Liver (tissue), 8 donors: ENCODE measurements at regions not wholly inside any gene's neighbourhood (a gene's known extent, or its start where the extent isn't known, plus 50 kb on each side); places are given as distances from the start of the nearest gene placed in this dataset.

ENCODE experiments used
- DNase-seq: peaks from one replicate; pipeline ENCODE4 v3.0.0-alpha.2; 2017; ENCODE audit warnings: low spot score
- H3K27ac ChIP-seq, 2 donors: one replicate each; pipeline ENCODE4 v1.7.0; 2013; ENCODE audit warnings: inconsistent platforms in 2 of 2, low read length in 2 of 2, control low read depth in 1 of 2, low read depth in 1 of 2, mild to moderate bottlenecking in 1 of 2
- H3K27me3 ChIP-seq, 4 donors: one replicate each; pipeline versions ENCODE4 v1.6.1 to v1.7.0; 2013; ENCODE audit warnings: low read length in 3 of 4, inconsistent platforms in 1 of 4, mild to moderate bottlenecking in 1 of 4, moderate library complexity in 1 of 4; ENCODE audit not compliant: control insufficient read depth in 4 of 4, insufficient read depth in 4 of 4
- H3K36me3 ChIP-seq, 4 donors: one replicate each; pipeline versions ENCODE4 v1.6.1 to v1.7.0; 2013; ENCODE audit warnings: low read length in 3 of 4, mild to moderate bottlenecking in 3 of 4, low read depth in 1 of 4, moderate library complexity in 1 of 4; ENCODE audit not compliant: control insufficient read depth in 4 of 4, insufficient read depth in 3 of 4
- H3K4me1 ChIP-seq, 4 donors: one replicate each; pipeline versions ENCODE4 v1.6.1 to v1.7.0; 2013; ENCODE audit warnings: low read length in 3 of 4, mild to moderate bottlenecking in 3 of 4, moderate library complexity in 1 of 4; ENCODE audit not compliant: control insufficient read depth in 4 of 4, insufficient read depth in 4 of 4
- H3K4me3 ChIP-seq, 3 donors: one replicate each; pipeline versions ENCODE4 v1.6.1 to v1.7.0; 2013; ENCODE audit warnings: low read length in 3 of 3, control low read depth in 1 of 3, low read depth in 1 of 3, mild to moderate bottlenecking in 1 of 3
- H3K9ac ChIP-seq, 2 donors: one replicate each; pipeline ENCODE4 v1.7.0; 2013; ENCODE audit warnings: low read length in 2 of 2, mild to moderate bottlenecking in 2 of 2, moderate library complexity in 2 of 2, control low read depth in 1 of 2, low read depth in 1 of 2
- H3K9me3 ChIP-seq, 4 donors: one replicate each; pipeline versions ENCODE4 v1.6.1 to v1.7.0; 2013; ENCODE audit warnings: low read length in 3 of 4; ENCODE audit not compliant: control insufficient read depth in 4 of 4
- ATF3 ChIP-seq: IDR thresholded peaks from 2 replicates; pipeline ENCODE4 v1.6.1; 2016; ENCODE audit warnings: antibody characterized with exemption
- CTCF ChIP-seq: fragments of 150-350 bp; IDR thresholded peaks from 2 replicates; pipeline ENCODE4 v1.5.1; 2017; ENCODE audit warnings: improper control_type of control experiment, low read depth, low read length; ENCODE audit not compliant: missing input control
- EGR1 ChIP-seq, 2 donors: IDR thresholded peaks; 2 replicates each; pipeline ENCODE4 v1.6.1; 2016 to 2018; ENCODE audit warnings: antibody characterized with exemption in 2 of 2, low read depth in 2 of 2
- FOXA1 ChIP-seq: IDR thresholded peaks from 2 replicates; pipeline ENCODE4 v1.6.1; 2016; ENCODE audit warnings: antibody characterized with exemption
- FOXA2 ChIP-seq: IDR thresholded peaks from 2 replicates; pipeline ENCODE4 v1.6.1; 2016; ENCODE audit warnings: antibody characterized with exemption
- GABPA ChIP-seq, 2 donors: IDR thresholded peaks in 1 of 2; conservative IDR thresholded peaks in 1 of 2; 2 replicates each; pipeline ENCODE4 v1.6.1; 2016; ENCODE audit warnings: antibody characterized with exemption in 2 of 2, mild to moderate bottlenecking in 1 of 2, moderate library complexity in 1 of 2
- HNF4A ChIP-seq, 2 donors: conservative IDR thresholded peaks; 2 replicates each; pipeline ENCODE4 v1.6.1; 2016; ENCODE audit warnings: antibody characterized with exemption in 2 of 2, mild to moderate bottlenecking in 2 of 2
- JUND ChIP-seq, 2 donors: IDR thresholded peaks; 2 replicates each; pipeline ENCODE4 v1.6.1; 2016; ENCODE audit warnings: antibody characterized with exemption in 2 of 2
- MAX ChIP-seq: IDR thresholded peaks from 2 replicates; pipeline ENCODE4 v1.6.1; 2016; ENCODE audit warnings: antibody characterized with exemption
- NR2F2 ChIP-seq: IDR thresholded peaks from 2 replicates; pipeline ENCODE4 v1.6.1; 2016; ENCODE audit warnings: antibody characterized with exemption
- RAD21 ChIP-seq, 2 donors: IDR thresholded peaks; 2 replicates each; pipeline ENCODE4 v1.6.1; 2016; ENCODE audit warnings: antibody characterized with exemption in 2 of 2, mild to moderate bottlenecking in 2 of 2
- RXRA ChIP-seq, 2 donors: IDR thresholded peaks; 2 replicates each; pipeline ENCODE4 v1.6.1; 2017 to 2018; ENCODE audit warnings: antibody characterized with exemption in 2 of 2, mild to moderate bottlenecking in 1 of 2
- SP1 ChIP-seq: IDR thresholded peaks from 2 replicates; pipeline ENCODE4 v1.6.1; 2018; ENCODE audit warnings: antibody characterized with exemption, mild to moderate bottlenecking
- TAF1 ChIP-seq: conservative IDR thresholded peaks from 2 replicates; pipeline ENCODE4 v1.6.1; 2016; ENCODE audit warnings: antibody characterized with exemption, mild to moderate bottlenecking
- ZBTB33 ChIP-seq: IDR thresholded peaks from 2 replicates; pipeline ENCODE4 v1.6.1; 2016; ENCODE audit warnings: antibody characterized with exemption
- WGBS: extraction: QIAGEN DNeasy Blood & Tissue Kit; methylation state at CpG from one replicate; pipeline ENCODE4 v1.1.7; 2013; 5-methylcytosine and 5-hydroxymethylcytosine counted together
- donor health status: healthy.
- donor health status: healthy.
- donor health status: healthy.
- donor health status: healthy.
- donor health status: healthy.

- TF ChIP-seq TAF1: no peak
- Histone ChIP-seq H3K27ac (no peak overlapping the region), H3K9me3 (peaks cover 0 to 1% (median 0%) of the 10 kb centered on the region in 4 donors), H3K36me3 (no peaks in the 10 kb centered on the region), H3K9ac (no peak overlapping the region), H3K4me3 (no peak overlapping the region), H3K4me1 (no peaks in the 10 kb centered on the region), H3K27me3 (peaks cover 0 to 2% (median 0%) of the 10 kb centered on the region in 4 donors)
- no peak for DNase-seq
- WGBS: 70% methylated on average over 2 of the region's 2 CpGs
Measured at GRCh38 chr7:84337429-84337828, 142.8 kb upstream of the SEMA3A start.

GRCh38 chr7:84336766-84337165, 142.2 kb upstream of the SEMA3A start:
- no peak for DNase-seq
- H3K9ac ChIP-seq: no peak overlapping the region

GRCh38 chr7:84336303-84336702, 141.7 kb upstream of the SEMA3A start:
- 51% methylated on average over 2 of the region's 2 CpGs for WGBS
- Histone ChIP-seq H3K27me3 (peaks cover 0 to 2% (median 0%) of the 10 kb centered on the region in 4 donors), H3K27ac (no peak overlapping the region)

More at GRCh38 chr7:84336766-84337165, 142.2 kb upstream of the SEMA3A start:
- no peaks in the 10 kb centered on the region for H3K36me3 ChIP-seq
- TF ChIP-seq ATF3: no peak
- no peak for TF ChIP-seq JUND (IDR thresholded peaks at IDR 0.05)
- TF ChIP-seq HNF4A (conservative IDR thresholded peaks at IDR 0.05): no peak
- TF ChIP-seq RAD21 (IDR thresholded peaks at IDR 0.05): no peak
- no peak for TF ChIP-seq MAX
- no peak for TF ChIP-seq EGR1 (IDR thresholded peaks at IDR 0.05; ENCODE audit: low read depth in 2 of 2)
- TF ChIP-seq FOXA1: no peak
- no peak for TF ChIP-seq NR2F2
- no peak for TF ChIP-seq RXRA (IDR thresholded peaks at IDR 0.05)
- H3K4me3 ChIP-seq: no peak overlapping the region
- H3K9me3 ChIP-seq: peaks cover 0 to 1% (median 0%) of the 10 kb centered on the region in 4 donors
- no peak overlapping the region for H3K27ac ChIP-seq
- H3K4me1 ChIP-seq: no peaks in the 10 kb centered on the region
- peaks cover 0 to 2% (median 0%) of the 10 kb centered on the region in 4 donors for H3K27me3 ChIP-seq
- 80% methylated on average over 1 of the region's 1 CpG for WGBS

More at GRCh38 chr7:84336303-84336702, 141.7 kb upstream of the SEMA3A start:
- Histone ChIP-seq H3K9ac (no peak overlapping the region), H3K36me3 (no peaks in the 10 kb centered on the region), H3K4me3 (no peak overlapping the region), H3K4me1 (no peaks in the 10 kb centered on the region), H3K9me3 (peaks cover 0 to 1% (median 0%) of the 10 kb centered on the region in 4 donors)
- DNase-seq: no peak
- TF ChIP-seq FOXA1 (no peak), TAF1 (no peak), SP1 (no peak), FOXA2 (no peak), RXRA (IDR thresholded peaks at IDR 0.05) (no peak), JUND (IDR thresholded peaks at IDR 0.05) (no peak), HNF4A (conservative IDR thresholded peaks at IDR 0.05) (no peak), ZBTB33 (no peak), ATF3 (no peak), RAD21 (IDR thresholded peaks at IDR 0.05) (no peak), CTCF (no peak), GABPA (IDR thresholded peaks at IDR 0.05 in 1 of 2, conservative IDR thresholded peaks at IDR 0.05 in 1 of 2) (no peak), NR2F2 (no peak)
